Left ventricle myocardium superior (tissue), 1 donor: ENCODE measurements at regions not wholly inside any gene's neighbourhood (a gene's known extent, or its start where the extent isn't known, plus 50 kb on each side); places are given as distances from the start of the nearest gene placed in this dataset.
"Not testable (repeated sequence)": the region's sequence is repeated elsewhere in the genome, so short reads cannot be mapped to it uniquely, and the experiment has no call there.

Experiments
- ATAC-seq: fragments of 200-7000 bp; cut with Tn5 transposase; one replicate; pipeline ENCODE4 v1.9.1; 2020; ENCODE audit warnings: mild to moderate bottlenecking, moderate library complexity
- DNase-seq: peaks from one replicate; pipeline ENCODE4 v3.0.0-alpha.2; 2020
- intact Hi-C: fragments of 100-400 bp; cut with micrococcal nuclease; formaldehyde crosslinking; loops from one replicate; pipeline ENCODE4 v1.11.0; 2022
- donor health status: DM: no; HTN: yes; CAD: no; lungs with severe emphysema.

GRCh38 chr12:115898670-115899069, 378.8 kb downstream of the MED13L start:
- no peak for ATAC-seq
- no peak for DNase-seq
- intact Hi-C loops = no loop called here

- no peak for ATAC-seq
- DNase-seq = no peak
- intact Hi-C loops = no loop called here
Observed at GRCh38 chr12:115897729-115898128, 379.8 kb downstream of the MED13L start.

- ATAC-seq (no peak), DNase-seq (no peak)
- intact Hi-C loops = no loop called here
Observed at GRCh38 chr12:115895247-115895646, 382.2 kb downstream of the MED13L start.

DNA sequence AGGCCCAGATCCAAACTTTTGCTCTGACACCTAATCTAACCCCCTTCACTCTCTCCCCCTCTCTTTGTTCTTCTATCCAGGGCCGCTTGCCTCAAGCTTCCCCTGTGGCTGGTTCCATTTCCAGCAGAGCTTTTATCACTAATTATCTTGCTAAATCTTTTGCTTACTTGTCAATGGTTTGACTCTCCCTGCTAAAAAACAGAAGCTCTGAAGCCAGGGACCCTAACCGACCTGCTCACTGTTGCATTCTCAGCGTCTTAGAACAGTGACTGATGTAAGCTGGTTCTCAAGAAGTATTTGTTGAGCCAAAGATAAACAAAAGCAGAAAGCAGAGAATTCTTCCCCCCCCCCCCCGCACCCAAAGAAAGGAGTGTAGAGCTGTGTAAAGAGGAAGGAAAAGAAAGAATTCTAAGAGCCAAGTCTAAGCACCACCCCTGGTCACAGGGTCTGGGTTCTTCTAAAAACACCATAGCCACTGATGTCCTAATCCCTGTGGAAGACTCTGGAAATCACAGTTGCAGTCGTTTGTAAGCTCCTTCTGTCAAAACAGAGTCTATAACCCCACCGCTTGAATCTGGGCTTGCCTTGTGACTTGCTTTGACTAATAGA, 385.8 kb downstream of the MED13L start:
- intact Hi-C loops = no loop called here
- ATAC-seq = no peak
- DNase-seq = no peak

DNA sequence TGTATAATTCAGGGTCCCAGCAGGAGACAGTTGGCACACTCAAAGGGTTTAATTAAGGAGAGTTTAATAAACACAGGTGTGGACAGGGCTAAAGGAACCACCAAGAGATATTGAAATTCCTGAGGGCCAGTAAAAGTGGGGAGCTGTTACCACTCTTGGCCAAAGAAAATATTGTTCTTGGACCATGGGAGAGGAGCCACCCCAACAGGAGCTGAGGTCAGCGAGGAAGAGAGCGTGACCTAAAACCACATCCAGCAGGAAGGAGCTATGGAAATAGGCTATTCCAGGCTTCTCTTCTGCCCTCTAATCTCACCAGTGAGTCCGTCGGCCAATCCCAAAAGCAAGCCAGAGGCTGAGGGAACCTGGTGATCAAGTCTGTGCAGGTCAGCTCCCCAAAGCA, 390.8 kb downstream of the MED13L start:
- intact Hi-C loops = no loop called here
- ATAC-seq (no peak), DNase-seq (no peak)

DNA sequence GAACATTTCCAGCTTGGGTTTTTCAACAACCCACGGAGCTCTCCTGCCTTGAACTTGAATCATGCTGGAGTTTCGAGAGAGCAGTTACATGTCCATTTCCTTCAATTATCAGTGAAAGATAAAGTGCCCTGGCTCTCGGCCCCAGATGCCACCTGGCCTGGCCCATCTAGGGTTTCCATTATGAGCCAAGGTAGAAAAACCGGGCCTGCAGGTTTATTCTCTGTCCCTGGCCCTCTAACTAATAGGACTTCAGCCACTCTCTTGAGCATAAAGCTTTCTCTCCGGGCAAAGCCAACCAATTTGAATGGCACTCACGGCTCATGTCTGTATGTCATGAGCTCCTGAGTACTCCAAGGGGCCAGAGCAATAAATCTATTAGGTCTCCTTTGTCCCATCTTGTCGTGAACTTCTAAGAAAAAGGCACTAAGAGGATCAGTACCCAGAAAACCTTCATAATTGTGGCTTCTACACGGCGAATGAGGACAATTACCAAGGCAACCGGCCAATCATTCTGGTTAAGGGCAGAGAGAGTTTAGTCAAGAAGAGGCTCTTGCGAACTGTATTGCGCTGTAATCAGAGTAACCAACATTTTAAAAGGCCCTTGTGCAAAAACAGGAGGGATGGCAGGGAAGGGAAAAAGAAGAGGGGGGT, 392.3 kb downstream of the MED13L start:
- no peak for DNase-seq
- no peak for ATAC-seq
- intact Hi-C loops = no loop called here

GRCh38 chr12:115882936-115883335, 394.6 kb downstream of the MED13L start:
- ATAC-seq = no peak
- intact Hi-C loops = no loop called here
- DNase-seq = no peak

GRCh38 chr12:115880238-115880637, 397.3 kb downstream of the MED13L start:
- DNase-seq = no peak
- intact Hi-C loops = no loop called here
- ATAC-seq = no peak

GRCh38 chr12:115879354-115879753, 398.1 kb downstream of the MED13L start:
- intact Hi-C loops = no loop called here
- DNase-seq (no peak), ATAC-seq (no peak)

- DNase-seq (no peak), ATAC-seq (no peak)
- intact Hi-C loops = no loop called here
Observed at GRCh38 chr12:115873451-115874082, 403.9 kb downstream of the MED13L start.

DNA sequence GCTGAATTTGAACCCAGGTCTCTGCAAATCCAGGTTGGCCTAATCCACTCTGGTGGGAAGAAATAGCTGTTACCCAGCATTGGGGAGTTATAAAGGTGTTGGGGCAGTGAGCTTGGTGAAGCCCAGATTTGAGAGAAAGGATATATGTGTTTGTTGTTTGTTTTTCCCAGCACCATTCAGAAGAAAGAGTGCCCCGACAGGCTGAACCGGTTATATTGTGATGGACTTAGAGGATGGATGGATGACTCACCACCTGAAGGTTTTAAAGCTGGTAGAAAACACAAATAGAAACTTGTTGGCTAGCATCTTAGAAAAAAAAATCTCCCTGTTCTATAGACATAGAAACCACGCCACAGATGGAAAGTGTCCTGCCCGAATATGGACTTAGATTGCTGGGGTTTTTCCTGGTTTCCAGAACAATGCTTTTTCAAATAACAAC, 404.6 kb downstream of the MED13L start:
- DNase-seq (no peak), ATAC-seq (no peak)
- intact Hi-C loops = no loop called here

DNA sequence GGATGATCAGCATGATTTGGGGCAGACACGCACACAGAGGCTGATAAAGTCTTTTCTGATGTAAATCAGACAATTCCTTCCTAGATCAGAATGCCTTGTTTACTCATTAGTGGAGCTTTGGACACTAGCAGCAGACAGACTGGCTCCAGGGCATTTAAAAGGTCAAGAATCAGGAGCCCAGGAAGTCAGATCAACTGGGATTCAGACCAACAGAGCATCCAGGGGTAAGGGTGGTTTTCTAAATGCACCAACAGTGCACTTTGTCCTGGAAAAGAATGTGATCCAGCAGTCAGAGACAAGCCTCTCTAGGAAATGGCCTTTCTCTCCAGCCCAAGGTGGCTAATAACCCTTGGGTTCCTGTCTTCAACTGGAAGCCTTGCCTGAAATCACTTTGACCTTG, 405.3 kb downstream of the MED13L start:
- no peak for ATAC-seq
- intact Hi-C loops = no loop called here

DNA sequence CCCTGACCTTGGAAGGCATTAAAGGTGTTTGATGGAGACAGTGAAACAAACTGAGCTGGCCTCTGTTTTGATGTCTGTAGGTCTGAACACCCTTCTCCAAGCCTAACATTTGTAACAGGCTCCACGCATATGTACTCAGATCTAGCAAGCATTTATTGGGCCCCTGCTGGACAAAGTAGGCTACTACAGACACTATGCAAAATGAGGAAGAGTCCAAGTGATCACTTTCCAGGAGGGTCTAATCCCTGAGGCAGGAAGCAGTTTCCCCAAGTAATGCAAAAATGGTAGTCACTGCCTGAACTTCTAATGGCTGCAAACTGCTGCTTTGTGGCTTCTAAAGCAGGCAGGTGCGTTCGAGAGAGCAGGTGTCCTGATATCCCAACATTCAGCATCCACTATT, 405.8 kb downstream of the MED13L start:
- ATAC-seq (peak; percentile 32), DNase-seq (no peak)
- intact Hi-C loops = no loop called here

More for the DNA sequence above, 405.3 kb downstream of the MED13L start:
- DNase-seq = no peak

GRCh38 chr12:115870510-115870909, 407.0 kb downstream of the MED13L start:
- peak; percentile 91 for ATAC-seq
- peak; percentile 52 for DNase-seq
- intact Hi-C loops = no loop called here

GRCh38 chr12:115870021-115870420, 407.5 kb downstream of the MED13L start:
- ATAC-seq = peak; percentile 78
- intact Hi-C loops = no loop called here
- no peak for DNase-seq

DNA sequence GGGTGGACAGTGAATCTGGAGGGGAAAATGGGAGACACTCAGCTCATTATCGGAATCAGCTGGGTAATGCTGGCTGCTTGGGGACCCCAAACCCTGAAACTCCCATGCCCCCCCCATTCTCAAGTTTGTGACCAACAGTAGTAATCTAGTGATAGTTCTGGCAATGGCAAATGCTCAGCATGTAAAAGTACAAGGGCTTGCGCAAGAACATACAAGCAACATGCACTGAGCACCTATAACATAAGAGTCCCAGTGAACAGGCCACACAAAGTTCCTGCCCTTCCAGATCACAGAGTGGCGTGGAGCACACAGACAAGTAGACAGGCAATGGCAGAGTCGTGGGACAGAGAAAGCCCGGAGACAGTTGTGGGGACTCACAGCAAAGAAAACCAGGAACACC, 407.9 kb downstream of the MED13L start:
- intact Hi-C loops = no loop called here

DNA sequence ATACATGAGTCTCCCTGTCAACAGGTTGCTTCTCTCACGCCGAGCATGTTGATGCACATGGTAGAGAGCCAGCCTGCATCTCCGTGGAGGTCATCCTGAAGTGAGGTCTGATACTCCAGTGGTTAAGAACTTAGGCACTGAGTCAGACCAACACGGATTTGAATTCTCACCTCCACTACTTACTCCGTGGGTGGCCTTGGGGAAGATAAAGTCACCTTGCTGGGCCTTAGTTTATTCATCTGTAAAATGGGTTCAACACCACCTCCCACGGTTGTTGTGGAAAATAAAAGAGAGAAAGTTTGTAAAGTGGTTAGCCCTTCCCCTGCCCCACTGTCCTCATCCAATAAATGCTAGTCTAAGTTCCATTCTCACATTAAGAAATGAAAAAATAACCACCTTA, 408.9 kb downstream of the MED13L start:
- DNase-seq (no peak), ATAC-seq (no peak)
- intact Hi-C loops = no loop called here

More for the DNA sequence above, 407.9 kb downstream of the MED13L start:
- DNase-seq (no peak), ATAC-seq (no peak)

- intact Hi-C loops = no loop called here
- DNase-seq (no peak), ATAC-seq (no peak)
Observed at GRCh38 chr12:115867854-115868253, 409.6 kb downstream of the MED13L start.

DNA sequence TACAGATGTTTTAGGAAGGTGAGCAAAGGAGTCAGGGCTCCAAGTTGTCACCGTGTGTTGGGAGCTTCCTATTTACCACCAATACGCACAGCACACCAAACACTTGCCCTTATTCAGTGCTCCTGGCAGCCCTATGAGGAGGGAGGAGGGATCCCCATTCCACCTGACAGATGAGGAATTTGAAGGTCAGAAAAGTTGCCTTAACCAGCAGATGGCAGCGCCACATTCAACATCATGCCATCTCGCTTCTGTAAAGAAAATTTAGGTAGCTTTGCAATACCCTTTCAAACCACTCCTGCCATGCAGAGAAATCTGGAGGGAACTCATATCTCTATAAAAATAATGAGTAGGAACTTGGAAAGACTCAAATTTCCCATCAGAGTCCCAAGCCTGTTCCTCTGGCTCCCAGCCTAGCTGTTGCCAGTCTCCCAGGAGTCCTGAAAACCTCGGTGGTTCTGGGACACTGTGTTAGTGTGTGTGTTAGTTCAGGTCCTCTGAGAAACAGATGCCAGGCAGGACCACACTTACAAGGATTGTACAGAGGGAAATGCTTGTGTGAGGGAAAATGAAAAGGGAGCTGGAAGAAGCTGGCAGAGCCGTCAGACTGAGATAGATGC, 410.5 kb downstream of the MED13L start:
- intact Hi-C loops = no loop called here
- no peak for DNase-seq
- no peak for ATAC-seq

- DNase-seq, intact Hi-C loops, ATAC-seq: not testable (repeated sequence)
Observed at GRCh38 chr12:115866281-115866680, 411.2 kb downstream of the MED13L start.
